Fibroblast of pulmonary artery (primary cell): ENCODE measurements at regions not wholly inside any gene's neighbourhood (a gene's known extent, or its start where the extent isn't known, plus 50 kb on each side); places are given as distances from the start of the nearest gene placed in this dataset.

Source experiments
- DNase-seq: peaks from one replicate; pipeline ENCODE4 v3.0.0-alpha.2; 2010; ENCODE audit warnings: low read depth
- H3K4me3 ChIP-seq: replicated peaks from 2 replicates; pipeline ENCODE4 v1.5.1; 2011; ENCODE audit warnings: low read depth, mild to moderate bottlenecking, control low read depth, low read length, moderate library complexity
- TF ChIP-seq, protein P1 (sequence below): IDR thresholded peaks from 2 replicates; pipeline ENCODE4 v1.5.1; 2011; ENCODE audit warnings: mild to moderate bottlenecking, control low read depth, low read length, inconsistent platforms; ENCODE audit errors: missing control alignments

GRCh38 chr6:81340946-81341345, 411.5 kb downstream of the TENT5A start:
- DNase-seq: no peak
- TF ChIP-seq, protein P1, sequence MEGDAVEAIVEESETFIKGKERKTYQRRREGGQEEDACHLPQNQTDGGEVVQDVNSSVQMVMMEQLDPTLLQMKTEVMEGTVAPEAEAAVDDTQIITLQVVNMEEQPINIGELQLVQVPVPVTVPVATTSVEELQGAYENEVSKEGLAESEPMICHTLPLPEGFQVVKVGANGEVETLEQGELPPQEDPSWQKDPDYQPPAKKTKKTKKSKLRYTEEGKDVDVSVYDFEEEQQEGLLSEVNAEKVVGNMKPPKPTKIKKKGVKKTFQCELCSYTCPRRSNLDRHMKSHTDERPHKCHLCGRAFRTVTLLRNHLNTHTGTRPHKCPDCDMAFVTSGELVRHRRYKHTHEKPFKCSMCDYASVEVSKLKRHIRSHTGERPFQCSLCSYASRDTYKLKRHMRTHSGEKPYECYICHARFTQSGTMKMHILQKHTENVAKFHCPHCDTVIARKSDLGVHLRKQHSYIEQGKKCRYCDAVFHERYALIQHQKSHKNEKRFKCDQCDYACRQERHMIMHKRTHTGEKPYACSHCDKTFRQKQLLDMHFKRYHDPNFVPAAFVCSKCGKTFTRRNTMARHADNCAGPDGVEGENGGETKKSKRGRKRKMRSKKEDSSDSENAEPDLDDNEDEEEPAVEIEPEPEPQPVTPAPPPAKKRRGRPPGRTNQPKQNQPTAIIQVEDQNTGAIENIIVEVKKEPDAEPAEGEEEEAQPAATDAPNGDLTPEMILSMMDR: no peak
- no peak overlapping the region for H3K4me3 ChIP-seq

DNA sequence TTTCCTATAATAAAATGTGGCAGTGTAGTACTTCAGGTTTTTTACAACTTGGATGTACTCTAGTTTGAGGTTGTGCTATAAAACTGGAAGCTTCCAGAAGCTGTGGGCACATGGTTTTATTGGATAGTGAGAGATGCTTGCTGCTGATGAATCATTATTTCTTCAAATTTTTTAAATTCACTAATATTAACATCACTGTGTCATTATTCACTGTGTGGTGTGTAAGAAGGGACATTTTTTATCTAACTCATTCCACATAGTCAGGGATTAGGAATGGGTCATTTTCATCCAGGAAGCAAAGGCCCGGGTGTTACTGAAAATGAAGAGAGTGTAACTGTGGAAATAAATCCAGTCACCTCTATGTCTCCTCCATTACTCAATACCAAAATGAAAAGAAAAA, 421.0 kb downstream of the TENT5A start:
- DNase-seq: peak; percentile 14
- TF ChIP-seq, protein P1: no peak

DNA sequence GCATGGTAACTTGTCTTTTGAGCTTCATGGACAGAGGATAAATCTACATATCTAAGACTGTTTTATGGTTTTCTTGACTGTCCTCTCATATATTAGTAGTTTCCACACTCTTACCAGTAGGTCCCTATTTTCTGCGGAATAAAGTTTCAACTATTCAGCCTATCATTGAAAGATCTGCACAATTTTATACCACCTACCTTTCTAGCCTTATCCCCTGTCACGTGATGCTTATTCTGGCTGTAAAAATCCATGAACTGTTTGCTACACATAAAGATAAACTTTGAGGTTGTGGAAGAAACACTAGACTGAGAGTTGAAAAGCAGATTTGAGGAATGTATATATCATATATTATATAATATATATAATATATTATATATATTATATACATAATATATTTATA, 423.8 kb downstream of the TENT5A start:
- H3K4me3 ChIP-seq: no peak overlapping the region
- TF ChIP-seq, protein P1: no peak
- DNase-seq: no peak

More for the DNA sequence above, 421.0 kb downstream of the TENT5A start:
- no peak overlapping the region for H3K4me3 ChIP-seq

- TF ChIP-seq, protein P1: no peak
- H3K4me3 ChIP-seq: no peak overlapping the region
- DNase-seq: no peak
Observed at GRCh38 chr6:81326881-81327561, 425.5 kb downstream of the TENT5A start.

DNA sequence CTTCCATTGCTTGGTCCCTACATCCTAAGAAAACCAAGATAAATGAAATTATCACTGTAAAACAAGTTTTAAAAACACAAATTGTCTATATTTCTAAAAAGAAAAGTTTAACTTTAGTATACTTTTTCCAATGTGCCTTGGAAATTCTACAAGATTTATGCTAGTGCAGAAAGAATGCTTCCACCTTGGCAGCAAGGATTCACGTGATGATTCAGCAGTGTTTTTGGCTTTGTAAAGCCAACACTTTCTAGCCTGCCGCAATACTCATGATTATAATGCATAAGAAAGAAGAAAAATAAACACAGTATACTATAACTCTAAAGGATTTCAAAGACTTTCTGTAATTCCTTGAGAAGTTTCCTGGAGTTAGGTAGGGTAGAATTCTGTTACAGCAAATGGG, 442.7 kb downstream of the TENT5A start:
- TF ChIP-seq, protein P1: no peak
- H3K4me3 ChIP-seq: no peak overlapping the region
- DNase-seq: no peak

GRCh38 chr6:81308577-81309279, 443.8 kb downstream of the TENT5A start:
- TF ChIP-seq, protein P1: no peak
- no peak overlapping the region for H3K4me3 ChIP-seq
- no peak for DNase-seq
